ENCODE measurements at regions not wholly inside any gene's neighbourhood (a gene's known extent, or its start where the extent isn't known, plus 50 kb on each side); places are given as distances from the start of the nearest gene placed in this dataset.
"Not testable (repeated sequence)": the region's sequence is repeated elsewhere in the genome, so short reads cannot be mapped to it uniquely, and the experiment has no call there.

DNA sequence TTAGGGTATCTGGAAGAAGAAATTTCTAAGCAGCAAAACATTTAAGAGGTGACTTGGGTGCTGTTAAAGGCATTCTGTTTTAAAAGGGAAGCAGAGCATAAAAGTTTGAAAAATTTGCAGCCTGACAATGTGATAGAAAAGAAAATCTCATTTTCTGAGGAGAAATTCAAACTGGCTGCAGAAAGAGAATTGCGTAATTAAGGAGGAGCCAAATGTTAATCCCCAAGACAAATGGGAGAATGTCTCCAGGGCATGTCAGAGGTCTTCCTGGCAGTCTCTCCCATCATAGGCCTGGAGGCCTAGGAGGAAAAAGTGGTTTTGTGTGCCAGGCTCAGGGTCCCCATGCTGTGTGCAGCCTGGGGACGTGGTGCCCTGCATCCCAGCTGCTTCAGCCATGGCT, 230.6 kb downstream of the TAF11L14 start:
- H4K20me1 ChIP-seq (ENCODE audit: insufficient read depth, low read length); H3K27me3 ChIP-seq (ENCODE audit: control insufficient read depth in 1 of 2, insufficient read depth in 2 of 2, low read length in 2 of 2); H3K4me1 ChIP-seq (ENCODE audit: insufficient read depth, low read length); intact Hi-C loops (cut with micrococcal nuclease; ENCODE audit: unreplicated experiment); H3K79me2 ChIP-seq (ENCODE audit: insufficient read depth, low read length); H2AFZ ChIP-seq (ENCODE audit: low read length); H3K9ac ChIP-seq (ENCODE audit: insufficient read depth, low read depth, low read length); DNase-seq (ENCODE audit: low spot score); ATAC-seq; H3K27ac ChIP-seq (ENCODE audit: extremely low read length, insufficient read depth, low read length); BruUV-seq (replicated peaks); FAIRE-seq; POLR2A ChIA-PET; in situ Hi-C loops (cut with HindIII; ENCODE audit: extremely low pct_ligation_motif_present, low pct_unique_long_range_greater_than_20kb); H3K4me3 ChIP-seq (replicated peaks in 1 of 3; ENCODE audit: insufficient read depth in 1 of 3, low read depth in 2 of 3, low read length in 3 of 3); H3K36me3 ChIP-seq (replicated peaks in 1 of 2; ENCODE audit: control insufficient read depth in 1 of 2, insufficient read depth in 2 of 2, low read length in 2 of 2); CTCF ChIA-PET (ENCODE audit: low intra/inter-chr PET ratio, low total read pairs); H3K4me2 ChIP-seq (ENCODE audit: low read depth, low read length): not testable (repeated sequence)
- WGBS (ENCODE audit: low lambda C conversion rate), result 11% methylated on average over 1 of the region's 2 CpGs
- H3K9me3 ChIP-seq (ENCODE audit: low read length), result peaks cover 88% of the 10 kb centered on the region

DNA sequence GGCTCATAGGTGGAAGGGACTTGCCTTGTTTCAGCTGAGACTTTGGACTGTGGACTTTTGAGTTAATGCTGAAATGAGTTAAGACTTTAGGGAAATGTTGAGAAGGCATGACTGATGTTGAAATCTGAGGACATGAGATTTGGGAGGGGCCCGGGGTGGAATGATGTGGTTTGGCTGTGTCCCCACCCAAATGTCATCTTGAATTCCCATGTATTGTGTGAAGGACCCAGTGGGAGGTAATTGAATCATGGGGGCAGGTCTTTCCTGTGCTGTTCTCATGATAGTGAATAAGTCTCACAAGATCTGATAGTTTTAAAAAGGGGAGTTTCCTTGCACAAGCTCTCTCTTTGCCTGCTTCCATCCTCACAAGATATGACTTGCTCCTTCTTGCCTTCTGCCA, 231.7 kb downstream of the TAF11L14 start:
- DNase-seq (ENCODE audit: low spot score); H2AFZ ChIP-seq (ENCODE audit: low read length); H3K4me2 ChIP-seq (ENCODE audit: low read depth, low read length); H3K9ac ChIP-seq (ENCODE audit: insufficient read depth, low read depth, low read length); in situ Hi-C loops (cut with HindIII; ENCODE audit: extremely low pct_ligation_motif_present, low pct_unique_long_range_greater_than_20kb); H3K4me1 ChIP-seq (ENCODE audit: insufficient read depth, low read length); CTCF ChIA-PET (ENCODE audit: low intra/inter-chr PET ratio, low total read pairs); FAIRE-seq; intact Hi-C loops (cut with micrococcal nuclease; ENCODE audit: unreplicated experiment); H3K4me3 ChIP-seq (replicated peaks in 1 of 3; ENCODE audit: insufficient read depth in 1 of 3, low read depth in 2 of 3, low read length in 3 of 3); H3K79me2 ChIP-seq (ENCODE audit: insufficient read depth, low read length); H3K27ac ChIP-seq (ENCODE audit: extremely low read length, insufficient read depth, low read length); POLR2A ChIA-PET; H4K20me1 ChIP-seq (ENCODE audit: insufficient read depth, low read length); BruUV-seq (replicated peaks); ATAC-seq; H3K27me3 ChIP-seq (ENCODE audit: control insufficient read depth in 1 of 2, insufficient read depth in 2 of 2, low read length in 2 of 2); H3K36me3 ChIP-seq (replicated peaks in 1 of 2; ENCODE audit: control insufficient read depth in 1 of 2, insufficient read depth in 2 of 2, low read length in 2 of 2): not testable (repeated sequence)
- WGBS (ENCODE audit: low lambda C conversion rate), result 0% methylated on average over 1 of the region's 1 CpG
- peaks cover 88% of the 10 kb centered on the region for H3K9me3 ChIP-seq (ENCODE audit: low read length)

GRCh38 chr5:17872204-17872603, 237.9 kb downstream of the TAF11L14 start:
- Histone ChIP-seq H3K36me3 (replicated peaks in 1 of 2; ENCODE audit: control insufficient read depth in 1 of 2, insufficient read depth in 2 of 2, low read length in 2 of 2) (no peaks in the 10 kb centered on the region), H3K27me3 (ENCODE audit: control insufficient read depth in 1 of 2, insufficient read depth in 2 of 2, low read length in 2 of 2) (no peaks in the 10 kb centered on the region), H2AFZ (ENCODE audit: low read length) (no peak overlapping the region), H3K9ac (ENCODE audit: insufficient read depth, low read depth, low read length) (no peak overlapping the region), H3K4me1 (ENCODE audit: insufficient read depth, low read length) (no peaks in the 10 kb centered on the region), H3K27ac (ENCODE audit: extremely low read length, insufficient read depth, low read length) (no peak overlapping the region), H4K20me1 (ENCODE audit: insufficient read depth, low read length) (no peaks in the 10 kb centered on the region), H3K4me2 (ENCODE audit: low read depth, low read length) (no peak overlapping the region), H3K9me3 (ENCODE audit: low read length) (peaks cover 85% of the 10 kb centered on the region), H3K79me2 (ENCODE audit: insufficient read depth, low read length) (no peaks in the 10 kb centered on the region), H3K4me3 (replicated peaks in 1 of 3; ENCODE audit: insufficient read depth in 1 of 3, low read depth in 2 of 3, low read length in 3 of 3) (no peak overlapping the region)
- no peak for ATAC-seq
- DNase-seq (ENCODE audit: low spot score), result no peak
- ChIA-PET POLR2A (no interaction called here), CTCF (ENCODE audit: low intra/inter-chr PET ratio, low total read pairs) (no interaction called here)
- in situ Hi-C loops (cut with HindIII; ENCODE audit: extremely low pct_ligation_motif_present, low pct_unique_long_range_greater_than_20kb), result no loop called here
- intact Hi-C loops (cut with micrococcal nuclease; ENCODE audit: unreplicated experiment), result no loop called here
- FAIRE-seq, result no peak
- BruUV-seq (replicated peaks), result no TSS peak
- WGBS (ENCODE audit: low lambda C conversion rate), result 4% methylated on average over 4 of the region's 4 CpGs
- TF ChIP-seq EEA1 (CRISPR knock-in tag; IDR thresholded peaks at IDR 0.05; ENCODE audit: borderline replicate concordance), result no peak
- no peak for TF ChIP-seq TRAFD1 (CRISPR knock-in tag; IDR thresholded peaks at IDR 0.05; ENCODE audit: borderline replicate concordance)
- no peak for TF ChIP-seq PHF8 (CRISPR knock-in tag; IDR thresholded peaks at IDR 0.05)
- TF ChIP-seq ZNF776 (CRISPR knock-in tag; IDR thresholded peaks at IDR 0.05), result no peak
- TF ChIP-seq YEATS4 (CRISPR knock-in tag; IDR thresholded peaks at IDR 0.05; ENCODE audit: borderline replicate concordance), result no peak
- TF ChIP-seq ZNF572 (CRISPR knock-in tag; IDR thresholded peaks at IDR 0.05), result no peak
- no peak for TF ChIP-seq KLF15 (CRISPR knock-in tag; IDR thresholded peaks at IDR 0.05; ENCODE audit: borderline replicate concordance)
- no peak for TF ChIP-seq RFX3 (CRISPR knock-in tag; IDR thresholded peaks at IDR 0.05)
- no peak for TF ChIP-seq FOXO1 (CRISPR knock-in tag; IDR thresholded peaks at IDR 0.05)

All from HepG2 (cell line).